Gastrocnemius medialis (tissue), 4 donors: ENCODE measurements at regions not wholly inside any gene's neighbourhood (a gene's known extent, or its start where the extent isn't known, plus 50 kb on each side); places are given as distances from the start of the nearest gene placed in this dataset.

Experiments used
- CTCF ChIP-seq, 5 experiments: fragments of 450-650 bp in 3 of 5; fragments of 200-600 bp in 2 of 5; sonication (generic) in 2 of 5; IDR thresholded peaks in 4 of 5; conservative IDR thresholded peaks in 1 of 5; 1 replicate in 4 of 5; 2 replicates in 1 of 5; pipeline ENCODE4 v1.5.1; 2016 to 2019; ENCODE audit warnings: antibody characterized with exemption in 5 of 5, mild to moderate bottlenecking in 3 of 5, moderate library complexity in 3 of 5
- POLR2A ChIP-seq, 2 donors: fragments of 450-650 bp; IDR thresholded peaks; one replicate each; pipeline ENCODE4 v1.6.1; 2017; ENCODE audit warnings: antibody characterized with exemption in 2 of 2, mild to moderate bottlenecking in 2 of 2, moderate library complexity in 2 of 2

- TF ChIP-seq POLR2A (IDR thresholded peaks at IDR 0.05) (no peak), CTCF (IDR thresholded peaks at IDR 0.05 in 4 of 5, conservative IDR thresholded peaks at IDR 0.05 in 1 of 5) (no peak)
Observed at GRCh38 chr13:58992478-58993042, 1171.2 kb downstream of the DIAPH3 start.
